ENCODE measurements at regions not wholly inside any gene's neighbourhood (a gene's known extent, or its start where the extent isn't known, plus 50 kb on each side); places are given as distances from the start of the nearest gene placed in this dataset.

- Histone ChIP-seq H3K4me3 (replicated peaks in 1 of 3; ENCODE audit: low read depth in 2 of 3, low read length in 3 of 3) (no peak overlapping the region), H3K4me1 (ENCODE audit: control insufficient read depth in 1 of 2, insufficient read depth in 2 of 2, low read length in 2 of 2) (no peaks in the 10 kb centered on the region), H3K9ac (ENCODE audit: insufficient read depth, low read length, poor library complexity, severe bottlenecking) (no peak overlapping the region), H4K20me1 (ENCODE audit: insufficient read depth, low read length) (no peaks in the 10 kb centered on the region), H3K4me2 (replicated peaks; ENCODE audit: extremely low read depth, low read length, poor library complexity, severe bottlenecking) (no peak overlapping the region), H3K27me3 (ENCODE audit: control insufficient read depth in 2 of 2, insufficient read depth in 2 of 2, low read length in 2 of 2) (no peaks in the 10 kb centered on the region), H2AFZ (ENCODE audit: insufficient read depth, low read depth, low read length, poor library complexity, severe bottlenecking) (no peak overlapping the region), H3K36me3 (replicated peaks in 1 of 2; ENCODE audit: control insufficient read depth in 1 of 2, insufficient read depth in 2 of 2, low read length in 2 of 2) (no peaks in the 10 kb centered on the region), H3K79me2 (ENCODE audit: insufficient read depth, low read length) (no peaks in the 10 kb centered on the region), H3K9me3 (replicated peaks in 1 of 2; ENCODE audit: control insufficient read depth in 1 of 2, insufficient read depth in 1 of 2, low read length in 2 of 2) (no peaks in the 10 kb centered on the region), H3K27ac (ENCODE audit: low read depth in 1 of 2, low read length in 2 of 2) (no peak overlapping the region)
- TF ChIP-seq CTCF (IDR thresholded peaks at IDR 0.05), result no peak
- Mint-ChIP-seq H3K9me3 (peaks cover 0 to 4% (median 0%) of the 10 kb centered on the region in 7 donors), H3K4me1 (no peaks in the 10 kb centered on the region), H3K36me3 (no peaks in the 10 kb centered on the region), H3K27me3 (ENCODE audit: low read depth in 3 of 3) (peaks cover 0 to 2% (median 0%) of the 10 kb centered on the region in 3 donors), H3K27ac (no peak overlapping the region), H3K4me3 (no peak overlapping the region)
- no peak for DNase-seq
- intact Hi-C loops (cut with micrococcal nuclease), result no loop called here
- WGBS (ENCODE audit: insufficient coverage), result 100% methylated on average over 1 of the region's 2 CpGs
Measured at GRCh38 chr6:85168146-85168545, 281.7 kb upstream of the NT5E start.

- H3K9ac ChIP-seq (ENCODE audit: insufficient read depth, low read length, poor library complexity, severe bottlenecking), result no peak overlapping the region
- no peak for DNase-seq
- H3K9me3 ChIP-seq (replicated peaks in 1 of 2; ENCODE audit: control insufficient read depth in 1 of 2, insufficient read depth in 1 of 2, low read length in 2 of 2), result no peaks in the 10 kb centered on the region
- Mint-ChIP-seq H3K9me3 (peaks cover 0 to 4% (median 0%) of the 10 kb centered on the region in 7 donors), H3K27ac (no peak overlapping the region), H3K4me3 (no peak overlapping the region), H3K27me3 (ENCODE audit: low read depth in 3 of 3) (peaks cover 0 to 2% (median 0%) of the 10 kb centered on the region in 3 donors), H3K36me3 (no peaks in the 10 kb centered on the region), H3K4me1 (no peaks in the 10 kb centered on the region)
- 67% methylated on average over 1 of the region's 3 CpGs for WGBS (ENCODE audit: insufficient coverage)
- no peak overlapping the region for H3K4me3 ChIP-seq (replicated peaks in 1 of 3; ENCODE audit: low read depth in 2 of 3, low read length in 3 of 3)
- intact Hi-C loops (cut with micrococcal nuclease), result no loop called here
- H4K20me1 ChIP-seq (ENCODE audit: insufficient read depth, low read length), result no peaks in the 10 kb centered on the region
- H3K27me3 ChIP-seq (ENCODE audit: control insufficient read depth in 2 of 2, insufficient read depth in 2 of 2, low read length in 2 of 2), result no peaks in the 10 kb centered on the region
- no peak overlapping the region for H2AFZ ChIP-seq (ENCODE audit: insufficient read depth, low read depth, low read length, poor library complexity, severe bottlenecking)
- no peak for TF ChIP-seq CTCF (IDR thresholded peaks at IDR 0.05)
- no peaks in the 10 kb centered on the region for H3K36me3 ChIP-seq (replicated peaks in 1 of 2; ENCODE audit: control insufficient read depth in 1 of 2, insufficient read depth in 2 of 2, low read length in 2 of 2)
- no peaks in the 10 kb centered on the region for H3K79me2 ChIP-seq (ENCODE audit: insufficient read depth, low read length)
- H3K4me2 ChIP-seq (replicated peaks; ENCODE audit: extremely low read depth, low read length, poor library complexity, severe bottlenecking), result no peak overlapping the region
- H3K27ac ChIP-seq (ENCODE audit: low read depth in 1 of 2, low read length in 2 of 2), result no peak overlapping the region
- no peaks in the 10 kb centered on the region for H3K4me1 ChIP-seq (ENCODE audit: control insufficient read depth in 1 of 2, insufficient read depth in 2 of 2, low read length in 2 of 2)
Measured at GRCh38 chr6:85166114-85166741, 283.7 kb upstream of the NT5E start.

All from CD14-positive monocyte (primary cell).